Hepatic stellate cell (primary cell): ENCODE measurements at regions not wholly inside any gene's neighbourhood (a gene's known extent, or its start where the extent isn't known, plus 50 kb on each side); places are given as distances from the start of the nearest gene placed in this dataset.
A peak's percentile ranks its signal among the peaks of the same experiment; 100 is the strongest.

Experiments used
- DNase-seq: peaks from one replicate; pipeline ENCODE4 v3.0.0; 2011; ENCODE audit warnings: low spot score

DNA sequence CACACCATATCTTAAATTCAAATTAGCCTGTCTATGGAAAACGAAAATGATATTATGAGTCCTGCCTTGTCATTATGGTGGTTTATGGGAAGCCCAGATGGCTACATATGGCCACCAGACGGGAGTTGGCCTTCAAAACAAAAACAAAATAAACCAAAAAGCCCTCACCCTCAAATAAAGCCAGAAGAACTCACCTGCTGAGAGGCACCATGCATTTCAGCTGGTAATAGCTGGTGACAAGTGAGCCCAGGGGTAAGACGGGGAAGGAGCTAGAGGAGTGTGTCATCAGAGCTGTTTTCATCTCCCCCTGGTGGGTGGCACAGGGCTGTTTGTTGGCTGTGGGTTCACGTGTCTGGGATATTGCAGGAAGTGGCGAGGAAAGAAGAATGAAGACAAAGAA lies 152.9 kb downstream of the EFNB2 start:
- DNase-seq = no peak

GRCh38 chr13:106381091-106381490 lies 154.4 kb downstream of the EFNB2 start:
- no peak for DNase-seq

- no peak for DNase-seq
Measured at GRCh38 chr13:106377931-106378662, 157.4 kb downstream of the EFNB2 start.

DNA sequence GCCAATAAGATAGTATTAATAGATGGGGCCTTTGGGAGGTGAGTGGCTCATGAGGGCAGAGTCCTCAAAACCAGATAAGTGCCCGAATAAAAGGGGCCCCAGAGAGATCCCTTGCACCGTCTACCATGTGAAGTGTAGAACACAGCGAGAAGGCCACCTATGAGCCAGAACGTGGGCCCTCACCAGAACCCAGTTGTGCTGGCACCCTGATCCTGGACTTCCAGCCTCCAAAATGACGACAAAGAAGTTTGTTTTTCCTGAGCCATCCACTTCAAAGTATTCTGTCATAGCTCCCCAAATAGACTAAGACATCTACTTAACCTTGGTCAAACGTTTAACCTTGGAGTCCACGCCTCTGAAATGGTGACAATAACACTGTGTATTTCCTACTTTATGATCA lies 158.1 kb downstream of the EFNB2 start:
- DNase-seq = no peak

GRCh38 chr13:106376401-106377112 lies 158.9 kb downstream of the EFNB2 start:
- DNase-seq = peak; percentile 16

DNA sequence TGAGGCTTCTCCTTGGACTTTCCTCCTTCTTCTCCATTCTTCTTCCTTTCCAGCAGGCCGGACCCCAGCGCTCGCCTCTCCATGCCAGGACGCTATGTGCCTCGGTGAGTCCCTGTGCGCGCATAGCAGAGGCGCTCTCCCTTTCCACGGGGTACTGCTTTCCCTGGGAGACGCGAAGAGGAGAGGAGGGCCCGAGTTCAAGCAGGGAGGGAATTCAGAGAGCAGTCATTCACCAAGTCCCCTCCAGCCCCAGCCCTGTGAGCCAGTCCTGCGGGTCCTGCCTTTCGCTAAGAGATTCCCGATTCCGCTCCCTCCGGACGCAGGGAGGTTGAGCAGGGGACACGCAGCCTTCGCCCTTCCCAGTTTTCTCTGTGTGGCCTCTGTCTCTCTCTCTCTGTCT lies 160.4 kb downstream of the EFNB2 start:
- DNase-seq = no peak

DNA sequence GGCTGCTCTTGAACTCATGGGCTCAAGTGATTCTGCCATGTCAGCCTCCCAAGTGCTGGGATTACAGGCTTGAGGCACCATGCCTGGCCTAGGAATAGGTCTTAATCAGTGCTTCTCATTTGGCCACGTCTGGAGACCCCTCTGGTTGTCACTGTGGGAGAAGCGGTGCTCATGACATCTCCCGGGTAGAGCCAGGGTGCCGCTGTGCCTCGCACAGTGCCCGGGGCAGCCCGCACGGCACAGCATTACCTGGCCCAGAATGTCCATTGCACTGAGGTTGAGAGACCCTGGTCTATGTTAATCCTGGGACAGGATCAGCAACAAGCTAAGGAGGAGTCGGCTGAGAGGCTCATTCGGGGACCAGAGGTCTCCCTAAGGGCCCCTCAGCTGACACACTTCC lies 160.8 kb downstream of the EFNB2 start:
- DNase-seq = no peak

GRCh38 chr13:106373989-106374572 lies 161.4 kb downstream of the EFNB2 start:
- DNase-seq = no peak

DNA sequence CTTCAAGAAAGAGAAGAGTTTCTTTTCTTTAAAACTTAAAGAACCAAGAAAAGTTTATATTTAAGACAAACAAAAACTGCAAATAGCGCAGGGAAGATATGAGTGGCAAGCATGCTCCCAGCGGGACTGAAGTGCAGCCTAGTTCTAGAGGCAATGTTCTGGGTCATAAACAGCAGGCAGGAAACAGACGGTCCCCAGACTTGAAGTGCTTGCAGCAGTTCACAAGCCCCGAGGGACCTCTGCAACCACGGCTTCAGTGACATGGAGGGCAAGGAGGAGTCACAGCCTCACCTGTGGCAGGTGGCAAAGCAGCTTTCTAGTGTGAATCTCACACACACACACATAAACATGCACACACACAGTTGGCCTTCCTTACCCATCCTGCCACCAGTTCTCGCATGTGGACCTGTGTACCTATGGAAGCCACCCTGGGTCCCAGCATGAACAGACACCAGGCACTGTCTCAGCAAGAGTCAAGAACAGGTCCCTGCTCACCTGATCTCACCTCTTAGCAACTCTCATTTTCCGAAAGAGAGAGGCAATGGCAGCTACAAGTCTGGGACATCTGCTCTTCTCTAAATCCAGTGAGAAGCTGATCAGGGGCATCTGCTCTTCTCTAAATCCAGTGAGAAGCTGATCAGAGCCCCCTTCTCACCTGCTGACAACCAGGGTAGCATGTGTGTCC lies 162.0 kb downstream of the EFNB2 start:
- no peak for DNase-seq

DNA sequence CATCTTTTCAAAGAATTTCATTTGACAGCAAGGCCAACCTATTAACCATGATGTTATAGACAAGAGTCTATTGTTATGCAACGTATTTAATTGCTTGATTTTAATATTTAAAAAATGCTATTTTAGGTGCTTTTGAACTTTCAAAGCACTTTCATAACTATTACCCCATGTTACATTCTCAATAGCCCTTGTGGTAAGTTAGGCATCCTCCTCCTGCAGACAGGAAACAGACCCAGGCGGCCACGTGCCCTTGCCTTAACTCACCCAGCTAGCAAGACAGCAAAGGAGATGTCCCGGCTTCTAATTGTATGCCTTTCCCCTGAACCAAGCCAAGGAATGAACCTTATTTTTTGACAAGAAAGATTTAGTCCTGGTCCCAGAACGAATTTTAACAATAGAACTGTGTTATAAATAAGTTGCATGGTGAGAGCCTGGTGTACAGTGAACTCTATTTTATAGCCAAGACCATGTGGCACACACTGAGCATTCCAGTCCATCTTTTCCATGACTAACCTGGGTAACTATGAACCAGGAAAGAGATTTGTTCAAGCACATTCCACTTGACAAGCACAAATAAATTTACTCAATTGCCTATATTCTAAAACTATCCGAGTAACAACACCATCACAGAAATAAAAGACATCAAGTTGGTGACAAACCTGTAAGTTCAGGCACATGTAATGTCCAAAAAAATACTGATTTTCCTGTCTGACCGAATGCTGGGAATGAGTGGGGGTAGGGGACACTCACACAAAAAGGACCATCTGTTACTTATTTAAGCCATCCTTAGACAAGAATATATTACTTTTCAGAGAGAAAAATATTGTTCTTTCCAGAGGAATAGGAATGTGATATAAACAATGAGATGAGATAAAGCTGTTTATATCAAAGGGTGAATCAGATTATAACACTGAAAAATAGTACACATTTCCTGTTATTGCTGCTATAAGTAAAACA lies 163.0 kb downstream of the EFNB2 start:
- DNase-seq = no peak

GRCh38 chr13:106371024-106371423 lies 164.4 kb downstream of the EFNB2 start:
- DNase-seq = no peak

- DNase-seq = no peak
Measured at GRCh38 chr13:106369858-106370257, 165.6 kb downstream of the EFNB2 start.

DNA sequence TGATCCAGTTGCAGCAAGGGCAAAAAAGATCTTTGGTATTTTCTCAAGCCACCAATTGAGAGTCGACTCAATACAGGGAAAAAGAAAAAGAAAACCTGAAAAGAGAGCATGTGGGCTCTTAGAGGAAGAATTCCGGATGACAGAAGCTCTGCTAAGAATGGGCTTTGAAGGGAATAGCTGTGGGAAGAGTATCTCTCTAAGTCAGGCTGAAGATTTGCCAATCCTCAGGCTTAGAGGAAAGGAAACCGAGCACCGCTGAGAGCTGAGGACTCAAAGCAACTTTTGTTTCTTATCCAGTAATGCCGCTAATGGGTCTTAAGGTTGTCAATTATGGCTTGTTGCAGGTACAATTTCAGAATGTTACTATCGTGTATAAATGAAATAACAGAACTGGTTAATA lies 166.4 kb downstream of the EFNB2 start:
- no peak for DNase-seq

- no peak for DNase-seq
Measured at GRCh38 chr13:106367361-106367971, 168.0 kb downstream of the EFNB2 start.

DNA sequence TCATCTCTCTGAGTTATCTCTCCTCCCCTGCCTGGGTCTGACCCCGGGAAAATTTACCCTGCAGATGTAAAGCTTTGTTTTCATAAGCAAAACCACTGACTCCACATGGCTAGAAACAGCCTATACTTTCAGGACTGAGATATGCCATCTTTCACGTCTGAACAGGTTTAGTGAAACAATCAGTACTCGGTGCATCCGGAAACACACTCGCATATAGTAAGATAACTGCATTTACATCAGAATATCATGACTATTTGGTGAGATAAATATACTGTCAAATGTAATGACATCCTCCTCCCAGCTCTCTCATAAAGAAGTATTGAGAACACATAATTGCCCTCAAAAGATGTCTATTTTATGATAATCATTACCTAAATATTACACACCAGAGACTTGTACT lies 172.8 kb downstream of the EFNB2 start:
- DNase-seq = no peak

DNA sequence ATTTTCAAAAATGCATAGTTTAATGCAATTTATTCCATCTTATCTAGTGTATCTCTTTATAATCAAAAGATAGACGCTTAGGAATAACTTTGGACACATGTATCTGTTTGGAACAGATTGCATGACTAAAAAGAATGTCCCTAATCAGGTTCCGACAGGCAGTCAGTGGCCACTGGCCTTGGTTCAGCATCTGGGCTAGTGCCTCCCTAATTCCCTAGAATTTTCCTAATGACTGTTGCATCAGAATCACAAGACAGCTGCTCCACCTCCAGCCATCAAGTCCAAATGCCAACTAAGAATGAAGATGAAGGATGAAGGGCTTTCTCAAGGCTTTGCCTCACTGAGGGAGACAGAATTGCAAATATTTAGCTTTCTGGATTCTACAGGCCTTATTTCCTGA lies 173.8 kb downstream of the EFNB2 start:
- no peak for DNase-seq

DNA sequence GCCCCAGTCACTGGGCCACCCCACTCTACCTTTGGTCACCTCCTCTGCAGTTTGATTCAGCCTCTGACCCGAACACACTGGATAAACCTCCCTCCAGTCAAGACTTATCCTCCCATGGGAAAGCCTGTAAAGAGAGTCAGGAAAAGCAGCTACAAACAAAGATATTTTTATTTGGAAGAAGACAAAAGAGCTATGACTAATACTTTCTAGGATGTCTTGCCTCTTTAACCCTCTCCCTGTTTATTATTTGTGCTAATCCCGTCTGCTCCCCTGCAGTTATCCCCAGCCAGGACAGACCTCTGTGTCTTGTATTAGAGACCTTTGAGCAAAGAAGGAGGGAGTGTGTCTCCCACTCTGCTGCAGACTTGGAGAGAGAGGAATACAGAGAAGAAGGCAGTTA lies 178.3 kb downstream of the EFNB2 start:
- no peak for DNase-seq

DNA sequence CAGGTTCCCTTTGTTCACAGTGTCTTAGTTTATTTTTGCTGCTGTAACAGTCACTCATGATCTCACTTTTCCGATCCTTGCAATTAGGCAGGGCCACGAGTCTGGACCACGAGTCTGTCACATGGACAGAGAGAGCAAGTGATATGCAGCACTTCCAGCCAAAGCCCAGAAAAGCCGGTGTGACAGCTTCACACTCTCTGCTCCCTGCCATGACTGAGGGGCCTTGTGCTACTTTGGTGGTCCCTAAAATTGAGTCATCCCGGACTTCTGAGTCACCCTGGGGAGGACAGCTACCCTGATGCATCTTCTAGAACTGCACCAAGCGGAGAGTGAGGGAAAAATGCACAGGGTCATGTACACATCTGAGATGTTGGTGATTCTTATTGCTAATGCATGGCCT lies 179.6 kb downstream of the EFNB2 start:
- DNase-seq = no peak

- no peak for DNase-seq
Measured at GRCh38 chr13:106354961-106355360, 180.5 kb downstream of the EFNB2 start.

DNA sequence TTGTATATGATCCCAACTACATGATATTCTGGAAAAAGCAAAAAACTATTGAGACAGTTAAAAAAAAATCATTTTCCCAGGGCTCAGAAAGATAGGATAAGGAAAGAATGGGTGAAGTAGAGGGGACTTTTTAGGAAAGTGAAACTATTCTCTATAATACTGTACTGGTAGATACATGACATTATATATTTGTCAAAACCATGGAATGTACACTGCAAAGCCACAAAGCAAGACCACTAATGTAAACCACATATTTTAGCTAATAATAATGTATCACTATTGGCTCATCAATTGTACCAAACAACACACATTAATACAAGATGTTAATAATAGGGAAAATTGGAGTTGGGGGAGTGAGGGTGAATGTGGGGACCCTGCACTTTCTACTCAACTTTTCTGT lies 182.6 kb downstream of the EFNB2 start:
- no peak for DNase-seq

DNA sequence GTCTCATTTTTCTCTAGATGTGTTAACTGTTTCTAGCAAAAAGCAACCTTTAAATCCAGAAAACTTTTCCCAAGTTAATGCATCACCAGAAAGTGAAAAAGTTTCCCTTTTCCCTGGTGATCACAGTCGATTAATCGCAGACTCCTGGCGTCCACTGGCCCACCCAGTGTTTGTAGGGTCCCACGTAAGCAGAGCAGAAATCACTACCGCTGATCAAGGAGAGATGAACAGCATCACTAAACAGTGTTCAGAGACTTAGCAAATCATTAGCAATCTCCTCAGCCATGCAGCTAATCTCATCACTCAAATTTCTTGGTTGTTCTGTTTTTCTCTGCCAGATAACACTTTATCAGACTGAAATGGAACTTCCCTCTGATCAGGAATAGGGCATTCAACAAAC lies 184.2 kb downstream of the EFNB2 start:
- DNase-seq = no peak
